Right renal cortex interstitium (tissue), 3 donors: ENCODE measurements at regions not wholly inside any gene's neighbourhood (a gene's known extent, or its start where the extent isn't known, plus 50 kb on each side); places are given as distances from the start of the nearest gene placed in this dataset.
A peak's percentile ranks its signal among the peaks of the same experiment; 100 is the strongest.
"Not testable (repeated sequence)": the region's sequence is repeated elsewhere in the genome, so short reads cannot be mapped to it uniquely, and the experiment has no call there.

Experiments
- DNase-seq, 3 donors: peaks; one replicate each; pipeline ENCODE4 v3.0.0-alpha.2; 2013; ENCODE audit warnings: low read depth in 3 of 3, low spot score in 2 of 3

DNA sequence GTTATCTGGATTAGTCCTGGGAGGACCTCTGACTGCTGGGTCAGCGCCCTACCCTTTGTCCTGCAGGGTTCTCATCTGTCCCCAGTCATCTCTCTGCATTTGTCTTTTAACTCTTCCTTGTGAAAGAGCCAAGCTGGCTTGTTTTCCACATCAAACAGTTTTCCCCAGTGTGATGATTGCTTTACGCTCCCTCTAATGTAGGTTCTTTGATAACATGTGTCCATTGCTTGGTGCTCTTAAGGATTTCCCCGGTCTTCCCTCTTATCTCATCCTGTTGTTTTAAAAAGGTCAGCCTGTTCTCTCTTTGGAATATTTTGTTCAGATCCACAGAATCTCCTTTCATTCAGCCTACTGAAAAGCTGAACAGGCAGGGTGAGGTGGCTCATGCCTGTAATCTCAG is 792.1 kb upstream of the RAB6C start:
- no peak for DNase-seq

DNA sequence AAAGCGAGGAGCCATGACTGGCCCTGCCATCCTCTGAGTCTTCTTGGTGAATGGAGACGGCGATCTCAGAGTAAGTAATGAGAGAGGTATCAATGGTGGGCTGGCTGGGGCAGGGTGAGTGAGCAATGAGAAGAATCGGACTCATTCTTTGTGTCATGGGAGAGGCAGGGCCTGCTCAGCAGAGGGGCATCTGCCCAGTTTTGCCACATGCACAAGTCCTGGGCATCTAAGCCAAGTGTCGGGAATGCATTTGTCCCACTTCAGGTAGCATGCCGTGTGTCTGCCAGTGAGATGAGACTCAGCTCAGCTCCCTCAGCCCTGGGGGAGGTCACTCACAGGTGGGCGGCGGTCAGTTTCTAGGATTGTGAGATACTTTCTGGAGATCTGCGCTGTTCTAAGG is 791.0 kb upstream of the RAB6C start:
- no peak for DNase-seq

DNA sequence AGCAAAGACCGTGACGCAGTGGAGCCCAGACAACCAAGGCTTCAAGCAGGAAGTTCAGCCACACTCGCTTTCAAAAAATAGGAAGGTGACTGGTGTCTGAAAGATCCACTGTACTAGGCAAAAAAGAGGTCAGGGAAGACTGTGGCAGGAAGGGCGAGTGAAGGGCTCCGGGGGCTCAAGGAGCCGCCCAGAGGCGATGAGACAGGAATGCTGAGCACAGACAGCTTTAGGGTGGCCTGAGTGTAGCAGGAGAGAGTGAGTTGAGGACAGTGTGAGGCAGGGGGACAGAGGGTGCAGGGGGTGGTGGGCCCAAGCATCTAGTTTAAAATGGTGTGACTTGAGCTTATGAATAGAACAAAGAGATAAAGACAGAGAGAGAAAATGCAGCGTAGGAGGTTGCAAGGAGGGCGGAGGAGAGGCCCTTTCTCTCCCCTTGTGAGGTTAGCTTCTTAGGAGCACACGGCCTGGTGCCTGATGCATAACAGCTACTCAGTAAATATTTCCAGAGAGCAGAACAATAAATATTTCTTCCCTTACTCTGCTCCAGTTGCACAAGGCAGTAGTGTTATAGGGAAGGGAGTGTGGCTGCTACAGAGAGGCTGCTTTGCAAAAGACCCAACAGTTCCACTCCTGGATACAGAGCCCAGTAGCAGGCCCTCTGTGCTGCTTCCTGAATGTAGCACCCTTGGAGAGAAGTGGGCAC is 789.7 kb upstream of the RAB6C start:
- no peak for DNase-seq

DNA sequence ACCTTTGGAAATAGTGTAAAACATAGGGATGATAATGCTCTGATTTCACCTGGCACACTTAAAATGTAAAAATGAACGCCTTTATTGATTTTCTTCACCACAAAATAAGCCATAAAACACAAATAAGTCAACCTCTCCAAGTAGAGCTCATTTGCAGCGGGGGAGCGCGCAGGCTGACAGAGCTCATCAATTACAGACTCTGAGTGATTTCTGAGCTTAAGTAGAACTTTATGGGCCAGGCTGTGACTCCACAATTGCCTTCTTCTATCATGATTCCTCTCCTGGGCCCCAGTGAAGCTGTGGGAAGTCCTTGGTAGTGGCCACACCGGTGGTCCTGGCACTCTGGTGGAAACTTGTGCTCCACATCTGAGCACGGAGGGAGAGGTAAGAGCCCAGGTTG is 789.0 kb upstream of the RAB6C start:
- peak in 2 of 3 donors; percentile 5 to 7 for DNase-seq

DNA sequence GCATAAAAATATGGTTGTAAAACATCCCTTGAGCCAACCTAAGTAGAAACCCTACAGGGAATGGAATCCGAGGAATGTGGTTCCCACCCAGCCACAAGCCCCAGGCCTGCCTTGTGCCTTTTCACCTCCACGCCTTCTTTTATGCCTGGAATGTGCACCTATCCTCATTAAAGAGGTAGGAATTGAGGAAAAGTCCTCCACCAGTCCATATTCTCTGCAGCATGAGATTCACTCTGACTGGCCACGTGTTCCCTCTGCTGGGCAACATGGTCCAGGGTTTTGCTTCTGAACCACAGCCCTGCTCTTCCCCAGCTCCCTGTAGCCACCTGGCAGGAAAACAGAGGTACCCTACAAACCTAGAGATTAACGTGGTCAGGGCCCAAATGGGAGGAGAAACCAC is 787.9 kb upstream of the RAB6C start:
- DNase-seq = no peak

DNA sequence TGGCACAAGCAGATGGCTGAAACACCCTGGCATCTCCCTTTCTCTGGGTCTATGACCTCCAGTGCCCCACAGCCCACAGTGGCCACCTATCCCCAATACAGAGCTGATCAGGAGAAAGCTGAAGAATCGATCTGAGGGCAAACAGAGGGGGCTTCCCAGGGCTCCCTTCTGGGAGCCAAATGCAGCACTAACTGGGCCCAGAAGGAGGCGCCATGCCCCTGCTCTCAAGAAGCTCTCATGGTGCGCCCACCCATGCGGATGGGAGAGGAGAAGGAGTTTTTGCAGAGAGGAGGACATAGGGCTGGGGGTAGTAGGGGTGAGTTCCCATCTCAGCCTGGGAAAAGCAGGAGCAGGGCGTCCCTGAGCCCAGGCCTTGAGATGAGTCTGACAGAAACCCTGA is 787.3 kb upstream of the RAB6C start:
- DNase-seq = no peak

DNA sequence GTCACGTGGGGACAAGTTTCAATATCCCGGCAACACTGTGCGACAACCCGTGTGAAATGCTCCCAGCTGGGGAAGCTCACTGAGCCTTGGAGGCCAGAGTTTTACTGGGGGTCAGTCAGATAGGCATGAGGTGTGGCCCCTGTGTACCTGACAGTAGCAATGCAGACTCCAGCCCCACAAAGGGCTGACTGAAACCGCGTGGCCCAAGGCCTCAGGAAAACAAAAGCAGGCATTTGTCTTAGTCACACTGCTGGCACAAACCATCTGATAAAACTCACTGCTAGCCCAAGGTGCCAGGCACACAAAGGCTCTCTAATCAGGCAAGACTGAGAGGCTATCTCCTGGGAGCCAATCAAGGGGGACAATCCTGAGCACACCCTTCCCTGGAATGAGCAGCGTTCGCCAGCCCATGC is 786.6 kb upstream of the RAB6C start:
- no peak for DNase-seq

DNA sequence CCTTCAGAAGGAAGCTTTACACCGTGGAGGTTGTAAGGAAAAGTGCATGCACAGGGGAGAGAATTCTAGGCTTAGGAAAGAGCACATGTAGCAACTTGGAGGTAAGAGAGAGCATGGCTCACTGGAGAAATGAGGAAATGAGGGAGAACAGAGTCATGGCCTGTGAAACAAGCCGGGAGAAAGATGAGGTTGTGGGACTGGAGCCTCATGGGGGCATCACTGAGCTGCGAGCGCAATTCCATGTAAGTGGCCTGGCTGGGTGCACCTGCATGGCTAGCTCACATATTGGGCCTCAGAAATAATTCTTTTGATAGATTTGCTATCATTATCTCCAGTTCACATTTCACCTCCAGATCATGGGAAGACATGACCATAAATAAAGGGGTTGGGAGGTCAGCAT is 785.5 kb upstream of the RAB6C start:
- DNase-seq = no peak

DNA sequence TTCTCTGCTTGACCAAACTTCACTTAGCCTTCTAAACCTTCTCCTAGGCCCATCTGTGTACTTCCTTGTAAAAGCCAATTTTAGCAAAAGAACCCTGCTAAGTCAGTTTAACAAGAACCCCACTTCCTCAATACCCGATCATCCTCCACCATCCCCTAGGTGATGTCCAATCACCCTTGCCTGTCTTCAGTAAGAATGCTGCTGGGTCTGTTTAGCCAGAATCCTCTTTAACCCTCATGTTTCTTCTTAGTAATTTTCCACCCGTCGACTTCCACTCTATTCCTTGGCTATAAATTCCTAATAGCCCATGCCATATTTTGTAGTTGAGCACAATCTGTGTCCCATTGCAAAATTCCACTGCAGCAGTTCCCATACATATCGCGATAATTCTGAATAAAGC is 780.0 kb upstream of the RAB6C start:
- no peak for DNase-seq

DNA sequence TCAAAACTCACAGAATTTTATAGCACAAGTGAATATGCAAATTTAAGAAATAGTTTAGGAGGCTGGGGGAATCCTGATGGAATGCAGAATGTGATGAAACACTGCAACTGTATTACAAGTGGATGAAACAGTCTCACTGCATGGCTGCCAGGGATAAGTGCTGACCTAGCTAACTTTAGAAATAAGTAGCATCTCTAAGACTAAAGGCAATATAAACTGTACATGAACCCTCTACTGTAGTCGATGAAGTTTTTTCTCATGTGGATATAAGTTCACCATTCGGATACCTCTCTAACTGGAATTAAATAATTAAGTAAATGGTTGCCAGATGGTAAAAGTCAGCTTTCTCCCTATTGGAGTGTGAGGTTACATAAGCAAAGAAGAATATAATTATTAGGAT is 777.8 kb upstream of the RAB6C start:
- no peak for DNase-seq

DNA sequence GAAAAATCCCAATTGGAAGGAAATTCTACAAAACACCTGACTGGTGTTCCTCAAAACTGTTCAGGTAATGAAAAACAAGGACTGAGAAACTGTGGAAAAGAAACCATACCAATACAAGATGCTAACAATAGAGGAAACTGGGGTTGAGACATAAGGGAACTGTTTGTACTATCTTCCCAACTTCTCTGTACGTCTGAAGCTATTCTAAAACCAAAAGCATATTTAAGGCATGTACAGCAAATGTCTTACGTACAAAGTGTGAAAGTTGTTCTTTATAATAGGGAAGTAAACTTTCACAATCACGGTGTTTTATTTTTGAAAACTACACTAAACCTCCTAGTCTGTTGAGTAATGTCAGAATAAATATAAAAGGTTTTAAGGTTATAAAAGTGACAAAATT is 776.1 kb upstream of the RAB6C start:
- DNase-seq = no peak

DNA sequence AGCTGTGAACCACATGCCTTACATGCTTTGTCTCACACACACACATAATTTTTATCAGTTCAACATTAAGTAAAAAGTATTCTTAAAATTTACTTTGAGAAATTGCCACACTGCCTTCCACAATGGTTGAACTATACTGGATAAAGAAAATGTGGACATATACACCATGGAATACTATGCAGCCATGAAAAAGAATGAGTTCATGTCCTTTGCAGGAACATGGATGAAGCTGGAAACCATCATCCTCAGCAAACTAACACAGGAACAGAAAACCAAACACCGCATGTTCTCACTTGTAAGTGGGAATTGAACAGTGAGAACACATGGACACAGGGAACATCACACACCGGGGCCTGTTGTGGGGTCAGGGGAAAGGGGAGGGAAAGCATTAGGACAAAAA is 774.9 kb upstream of the RAB6C start:
- DNase-seq = not testable (repeated sequence)

DNA sequence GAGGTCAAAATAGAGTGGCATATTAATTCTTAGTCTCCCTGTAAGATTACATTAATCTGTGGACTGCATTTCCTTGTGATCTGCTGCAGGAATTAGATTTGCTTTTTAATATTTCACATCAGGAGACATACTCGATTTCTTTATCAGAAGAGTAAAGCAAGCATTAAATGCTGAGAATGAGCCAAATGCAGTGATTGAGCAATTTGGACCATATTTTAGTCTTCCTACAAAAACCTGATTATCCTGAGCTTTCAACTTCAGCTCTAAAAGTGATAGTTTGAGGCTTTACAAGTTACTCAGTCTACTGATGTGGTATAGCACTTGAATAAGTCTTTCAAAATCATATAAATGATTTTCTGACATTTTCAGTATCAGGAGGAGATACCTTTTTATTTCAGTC is 774.3 kb upstream of the RAB6C start:
- DNase-seq = no peak

DNA sequence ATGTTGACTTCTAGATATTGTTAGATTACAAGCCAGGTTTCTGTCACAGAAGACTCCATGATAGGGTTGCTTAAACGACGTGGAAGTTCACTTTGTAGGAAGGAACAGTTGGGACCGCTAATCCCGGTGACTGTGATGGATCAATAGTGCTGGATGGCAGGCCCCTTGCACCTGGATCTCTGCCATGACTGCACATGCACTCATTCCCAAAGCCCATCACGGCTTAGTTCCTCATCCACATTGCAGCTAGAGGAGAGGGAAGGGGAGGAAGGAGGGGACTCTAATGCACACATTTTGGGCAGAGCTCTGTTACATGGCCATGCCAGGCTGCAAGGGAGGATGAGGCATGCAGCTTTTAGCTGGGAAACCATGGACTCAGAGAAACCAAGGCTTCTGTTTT is 773.7 kb upstream of the RAB6C start:
- DNase-seq = no peak

DNA sequence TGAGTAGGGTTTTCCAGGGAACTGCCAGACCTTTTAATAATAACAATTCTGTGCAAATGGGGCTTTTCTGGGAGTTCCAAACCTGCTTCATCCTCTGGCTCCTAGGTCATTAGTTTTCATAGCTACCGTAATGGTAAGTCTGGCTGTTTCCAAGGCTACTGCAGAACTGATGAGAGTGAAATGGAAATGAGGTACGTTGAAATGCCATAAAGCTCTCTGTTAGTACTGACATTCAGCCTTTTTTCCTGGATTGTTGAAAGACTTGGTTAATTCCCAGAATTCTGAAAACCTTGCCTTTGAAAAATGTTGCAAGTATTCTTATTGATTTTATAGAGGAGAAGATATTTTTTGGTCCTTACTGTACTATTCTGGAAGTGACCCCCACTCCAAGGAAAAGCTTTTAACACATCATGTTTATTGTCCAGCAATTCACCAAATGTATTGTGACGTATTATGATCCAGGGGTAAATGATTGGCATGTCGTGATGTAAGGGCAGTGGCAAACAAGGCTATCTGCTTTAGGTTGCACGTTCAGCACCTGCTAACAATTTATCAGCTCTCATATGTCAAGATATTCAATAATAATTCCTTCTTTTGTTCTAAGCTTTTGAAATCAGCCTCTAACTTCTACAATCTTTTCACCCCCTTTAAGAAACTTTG is 767.0 kb upstream of the RAB6C start:
- DNase-seq = no peak

DNA sequence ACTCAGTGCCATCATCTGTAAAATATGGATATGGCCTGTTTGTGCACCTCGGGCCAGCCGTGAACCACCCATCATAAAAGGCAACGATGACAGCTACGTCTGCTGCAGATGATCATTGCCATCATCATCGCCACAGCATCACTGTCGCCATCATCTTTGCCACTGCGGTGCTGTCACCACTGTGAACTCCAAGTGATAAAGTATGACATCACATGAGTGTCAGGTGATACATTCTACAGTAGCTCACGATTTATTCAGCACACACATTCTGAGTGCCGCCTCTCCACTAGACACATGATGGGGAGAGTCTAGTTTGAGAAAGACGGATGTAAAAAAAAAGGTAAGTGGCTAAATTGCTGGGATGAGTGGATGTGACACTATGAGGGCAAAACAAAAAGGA is 755.4 kb upstream of the RAB6C start:
- DNase-seq = no peak

DNA sequence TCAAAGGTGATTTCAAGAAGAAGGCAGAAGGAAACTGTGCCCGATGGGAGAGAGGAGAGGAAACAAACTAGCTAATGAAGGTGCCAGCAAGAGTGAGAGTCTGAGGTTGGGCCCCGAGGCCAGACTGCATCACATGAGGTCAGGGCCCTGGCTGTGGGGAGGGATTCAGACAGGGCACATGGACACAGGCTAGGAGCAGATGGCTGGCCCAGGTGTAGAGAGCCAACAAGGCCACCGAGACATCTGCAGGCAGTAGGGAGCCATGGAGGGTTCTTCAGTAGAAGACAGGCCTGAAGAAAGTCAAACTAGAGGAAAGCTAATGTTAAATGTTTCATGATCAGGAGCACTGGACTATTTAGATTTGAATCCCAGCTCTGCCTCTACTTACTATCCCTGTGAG is 755.0 kb upstream of the RAB6C start:
- no peak for DNase-seq

DNA sequence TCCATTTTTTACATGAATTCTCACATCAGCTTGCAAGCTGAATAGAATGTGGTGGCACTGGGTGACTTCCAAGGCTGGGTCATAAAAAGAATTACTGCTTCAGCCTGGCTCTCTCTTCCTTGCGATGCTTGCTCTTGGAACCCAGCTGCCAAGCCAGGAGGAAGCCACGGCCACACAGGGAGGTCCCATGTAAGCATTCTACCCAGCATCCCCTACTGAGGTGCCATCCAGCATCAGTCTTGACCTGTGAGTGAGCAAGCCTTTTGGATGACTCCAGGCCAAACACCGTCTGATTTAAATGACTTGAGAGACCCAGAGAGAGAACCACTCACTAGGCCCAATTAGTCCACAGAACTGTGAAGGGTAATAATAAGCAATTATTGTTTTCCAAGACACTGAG is 750.3 kb upstream of the RAB6C start:
- DNase-seq = no peak

DNA sequence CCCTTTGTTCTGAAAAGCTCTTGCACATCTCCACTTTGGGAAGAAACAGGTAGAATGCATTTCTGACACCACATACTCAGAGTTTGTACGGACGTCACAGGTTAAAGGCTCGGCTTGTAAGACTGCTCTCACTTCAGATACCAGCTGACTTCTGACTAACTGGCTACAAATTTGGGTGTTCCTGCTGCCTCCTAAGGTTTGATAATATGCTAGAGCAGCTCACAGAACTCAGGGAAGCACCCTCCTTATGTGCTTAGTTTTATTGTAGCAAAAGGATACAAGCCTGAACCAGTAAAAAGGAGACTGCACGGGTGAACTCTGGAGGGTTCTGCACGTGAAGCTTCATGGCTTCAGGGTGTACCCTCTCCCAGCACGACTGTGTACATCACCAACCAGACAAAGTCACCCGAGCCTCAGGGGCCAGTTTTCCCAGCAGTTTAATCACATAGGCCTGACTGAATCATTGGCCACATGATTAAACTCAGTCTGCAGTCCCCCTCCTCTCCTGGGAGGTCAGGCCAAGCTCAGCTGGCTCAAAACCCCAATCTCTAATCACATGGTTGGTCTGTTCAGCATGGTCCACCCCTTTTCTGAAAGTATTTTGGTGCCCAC is 749.5 kb upstream of the RAB6C start:
- no peak for DNase-seq

DNA sequence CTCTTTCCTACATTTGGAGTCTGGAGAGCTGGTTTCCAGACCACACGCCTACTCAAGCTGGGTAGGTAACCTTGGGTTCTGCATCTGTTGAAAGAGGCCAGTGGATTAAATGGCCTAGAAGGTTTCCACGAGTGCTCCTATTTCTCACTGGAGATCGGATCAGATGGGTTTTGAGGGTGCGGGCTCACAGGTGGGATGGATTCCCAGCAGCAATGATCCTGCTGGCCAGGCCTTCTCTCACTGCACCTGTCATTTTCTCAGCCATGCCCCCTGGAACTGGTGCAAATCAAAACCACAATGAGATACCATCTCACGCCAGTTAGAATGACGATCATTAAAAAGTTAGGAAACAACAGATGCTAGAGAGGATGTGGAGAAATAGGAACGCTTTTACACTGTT is 747.5 kb upstream of the RAB6C start:
- no peak for DNase-seq

DNA sequence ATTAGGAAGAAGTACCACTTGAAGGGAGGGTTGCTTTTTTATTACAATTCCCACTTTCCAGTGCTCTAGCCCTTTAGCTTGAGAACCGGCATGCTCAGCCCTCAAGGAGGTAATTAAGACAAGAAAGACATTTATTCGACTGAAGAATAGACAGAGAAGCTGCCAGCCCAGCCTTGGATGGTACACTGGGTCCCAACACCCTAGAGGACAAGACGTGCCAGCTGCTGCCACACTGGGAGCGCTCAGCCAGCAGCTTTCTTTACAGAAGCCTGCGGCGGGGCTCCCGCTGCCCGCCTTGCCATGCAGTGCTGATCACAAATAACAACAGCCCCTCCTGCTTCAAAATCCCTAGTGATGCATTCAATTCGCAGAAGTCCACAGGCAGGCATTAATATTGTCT is 746.3 kb upstream of the RAB6C start:
- no peak for DNase-seq

DNA sequence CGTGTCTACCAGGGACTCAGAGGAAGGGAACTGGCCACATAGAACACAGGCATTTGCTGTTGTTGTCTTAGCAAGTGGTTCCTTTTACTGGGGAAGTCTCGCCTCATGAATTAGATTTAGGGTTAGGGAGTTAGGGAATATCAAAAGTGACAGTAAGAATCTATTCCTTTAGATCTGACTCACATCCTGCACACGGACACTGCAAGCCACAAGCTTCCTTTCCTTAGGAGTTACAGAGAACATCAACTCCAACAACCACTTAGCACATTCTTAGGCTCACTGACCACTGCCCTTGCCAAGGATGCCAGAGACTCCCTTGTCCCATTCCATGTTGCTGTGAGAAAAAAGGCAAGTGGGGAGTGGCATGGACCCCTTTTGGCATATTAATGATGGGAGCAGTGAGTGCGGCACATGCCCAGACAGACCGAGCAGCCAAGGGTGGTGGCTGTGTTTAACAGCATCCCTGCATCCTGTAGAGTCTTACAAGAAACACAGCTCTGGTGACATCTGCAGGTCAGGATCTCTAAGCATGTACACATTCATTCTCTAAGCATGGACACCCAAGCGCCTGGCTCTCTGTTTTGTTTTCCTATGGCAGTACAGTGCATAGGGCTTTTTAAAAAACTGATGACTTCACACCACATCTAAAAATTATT is 745.6 kb upstream of the RAB6C start:
- peak in 1 of 3 donors; percentile 29 for DNase-seq
